Gastrocnemius medialis (tissue), 4 donors: ENCODE measurements at regions not wholly inside any gene's neighbourhood (a gene's known extent, or its start where the extent isn't known, plus 50 kb on each side); places are given as distances from the start of the nearest gene placed in this dataset.

ENCODE experiments used
- CTCF ChIP-seq, 5 experiments: fragments of 450-650 bp in 3 of 5; fragments of 200-600 bp in 2 of 5; sonication (generic) in 2 of 5; IDR thresholded peaks in 4 of 5; conservative IDR thresholded peaks in 1 of 5; 1 replicate in 4 of 5; 2 replicates in 1 of 5; pipeline ENCODE4 v1.5.1; 2016 to 2019; ENCODE audit warnings: antibody characterized with exemption in 5 of 5, mild to moderate bottlenecking in 3 of 5, moderate library complexity in 3 of 5
- POLR2A ChIP-seq, 2 donors: fragments of 450-650 bp; IDR thresholded peaks; one replicate each; pipeline ENCODE4 v1.6.1; 2017; ENCODE audit warnings: antibody characterized with exemption in 2 of 2, mild to moderate bottlenecking in 2 of 2, moderate library complexity in 2 of 2

GRCh38 chr2:41707790-41708451 is 339.9 kb upstream of the PKDCC start:
- TF ChIP-seq CTCF (IDR thresholded peaks at IDR 0.05 in 4 of 5, conservative IDR thresholded peaks at IDR 0.05 in 1 of 5) (no peak), POLR2A (IDR thresholded peaks at IDR 0.05) (no peak)
